GM19455 (cell line): ENCODE measurements at regions not wholly inside any gene's neighbourhood (a gene's known extent, or its start where the extent isn't known, plus 50 kb on each side); places are given as distances from the start of the nearest gene placed in this dataset.
"Not testable (repeated sequence)": the region's sequence is repeated elsewhere in the genome, so short reads cannot be mapped to it uniquely, and the experiment has no call there.

ENCODE experiments used
- ATAC-seq: cut with Tn5 transposase; IDR thresholded peaks from one replicate; pipeline ENCODE4 v1.9.1; 2021; ENCODE audit not compliant: unreplicated experiment

DNA sequence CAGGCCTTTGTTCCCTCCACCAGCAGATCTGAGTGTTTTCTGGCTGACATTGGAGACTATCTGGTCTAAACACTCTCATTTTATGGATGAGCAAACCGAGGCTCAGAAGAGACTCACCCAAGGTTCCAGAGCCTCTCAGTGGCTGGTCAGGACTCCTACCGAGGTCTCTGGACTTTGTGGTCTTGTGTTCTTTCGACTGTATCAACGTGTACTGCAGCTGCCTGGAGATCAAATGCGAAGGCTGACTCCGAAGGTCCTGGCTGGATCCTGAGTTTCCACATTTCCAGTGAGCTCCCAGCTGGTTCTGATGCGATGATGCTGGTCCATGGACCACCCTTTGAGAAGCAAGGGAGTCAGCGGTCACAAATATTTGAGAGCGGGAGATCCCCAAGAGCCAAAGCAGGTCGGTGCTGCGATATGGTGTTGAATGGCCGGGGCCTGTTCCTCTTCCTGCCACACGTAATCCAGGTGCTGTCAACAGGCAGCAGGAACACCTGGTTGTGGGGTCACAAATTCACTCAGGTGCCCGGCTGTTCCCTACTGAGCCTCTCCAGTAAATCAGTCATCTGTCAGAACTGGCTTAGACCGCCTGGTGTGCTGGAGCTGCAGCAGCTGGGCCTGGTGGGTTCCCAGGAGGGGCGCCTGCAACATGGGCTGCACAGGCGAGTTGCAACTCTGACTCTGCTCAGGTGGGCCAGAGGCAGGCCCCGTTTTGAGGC is 94.8 kb upstream of the USP24 start:
- no peak for ATAC-seq

GRCh38 chr1:55309053-55309452 is 93.9 kb upstream of the USP24 start:
- no peak for ATAC-seq

GRCh38 chr1:55305735-55306134 is 90.6 kb upstream of the USP24 start:
- no peak for ATAC-seq

- ATAC-seq, result no peak
These were observed 89.1 kb upstream of the USP24 start for GRCh38 chr1:55304229-55304740.

- no peak for ATAC-seq
These were observed 87.8 kb upstream of the USP24 start for GRCh38 chr1:55302972-55303371.

- ATAC-seq, result no peak
These were observed 86.7 kb upstream of the USP24 start for GRCh38 chr1:55301912-55302311.

DNA sequence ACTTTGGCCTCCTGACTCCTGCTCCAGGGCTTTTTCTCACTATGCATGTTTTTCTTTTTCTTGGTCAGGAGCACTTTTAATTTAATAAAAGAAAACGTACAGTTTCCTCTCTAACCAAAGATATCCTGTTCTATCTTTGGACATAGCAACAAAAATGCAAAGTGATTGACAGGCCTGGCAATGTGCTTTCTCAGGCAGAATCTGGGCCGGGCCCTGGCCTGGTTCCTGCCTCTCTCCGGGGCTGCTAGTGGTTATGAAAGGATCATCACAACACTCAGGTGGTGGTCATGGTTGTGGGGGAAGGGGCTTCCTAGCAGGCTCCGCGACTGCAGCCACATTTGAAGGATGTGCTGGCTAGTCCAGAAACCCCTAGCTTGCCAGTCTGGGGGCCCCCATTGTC is 85.8 kb upstream of the USP24 start:
- no peak for ATAC-seq

DNA sequence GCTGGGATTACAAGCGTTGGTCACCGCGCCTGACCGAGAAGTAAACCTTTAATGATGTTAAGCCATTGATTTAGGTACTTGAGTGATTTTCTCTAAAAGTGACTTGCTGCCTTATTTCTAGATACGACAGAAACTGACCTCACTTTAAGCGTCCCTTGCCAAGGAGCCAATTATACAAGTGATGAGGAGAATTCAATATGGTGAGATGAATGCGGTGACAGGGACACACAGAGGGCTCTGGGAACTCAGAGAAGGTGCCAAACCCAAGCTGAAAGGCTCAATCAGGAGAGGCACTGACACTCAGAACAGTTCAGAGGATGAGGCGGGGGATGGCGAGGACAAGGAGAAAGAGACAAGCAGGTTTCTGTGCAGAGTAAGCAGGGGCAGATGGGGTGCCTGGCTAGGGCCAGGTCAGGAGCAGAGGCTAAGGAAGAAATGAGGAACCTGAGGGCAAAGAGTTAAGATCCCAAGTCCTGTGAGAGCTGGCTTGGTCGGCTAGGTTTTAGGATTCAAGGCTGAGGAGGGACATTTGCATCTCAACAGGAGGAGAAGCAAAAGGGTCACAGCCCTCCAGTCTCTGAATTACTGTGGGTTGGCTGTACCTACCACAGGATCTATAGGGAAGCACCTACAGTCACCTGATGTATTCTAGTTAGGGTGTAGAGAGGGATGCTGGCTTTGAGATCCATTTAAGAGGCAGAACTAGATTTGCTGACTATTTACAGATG is 83.2 kb upstream of the USP24 start:
- no peak for ATAC-seq

GRCh38 chr1:55296247-55296646 is 81.1 kb upstream of the USP24 start:
- ATAC-seq, result not testable (repeated sequence)

DNA sequence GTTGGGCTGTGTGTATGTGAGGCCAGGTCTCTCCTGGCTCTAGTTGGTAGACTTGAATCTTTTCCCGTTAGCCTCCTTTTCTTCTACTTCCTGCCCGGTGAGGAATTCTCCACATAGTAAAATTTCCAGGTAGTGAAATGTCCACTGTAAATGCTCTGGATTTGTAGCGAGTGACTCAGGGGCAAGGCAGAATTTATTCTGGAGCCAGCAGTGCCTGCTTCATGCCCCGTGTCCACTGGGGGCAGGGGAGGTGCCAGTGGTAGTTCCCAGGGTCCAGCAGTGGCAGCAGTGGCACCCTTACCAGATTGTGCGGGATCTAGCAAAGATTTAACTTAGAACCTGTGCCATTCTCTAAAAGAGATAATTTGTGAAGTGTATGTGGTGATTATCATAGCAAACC is 74.5 kb upstream of the USP24 start:
- ATAC-seq, result no peak

- no peak for ATAC-seq
These were observed 73.9 kb upstream of the USP24 start for GRCh38 chr1:55289042-55289441.

DNA sequence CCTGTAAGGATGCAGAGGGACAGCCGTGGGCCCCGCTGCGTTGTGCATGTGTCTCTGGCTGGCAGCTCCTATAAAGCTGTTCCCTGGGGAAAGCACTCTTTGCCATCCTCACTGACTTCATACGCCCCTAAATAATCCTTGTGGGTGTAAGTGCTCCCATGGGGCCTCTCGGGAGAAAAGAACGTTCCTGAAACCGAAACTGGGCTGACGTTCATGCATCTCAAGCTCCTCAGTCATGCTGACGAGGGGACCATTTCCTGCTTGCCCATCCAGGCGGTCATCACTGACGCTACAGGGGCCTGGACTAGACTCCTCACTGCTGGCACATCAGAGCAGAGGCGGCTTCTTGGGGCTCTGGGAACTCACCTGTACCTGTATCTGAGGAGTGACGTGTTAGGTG is 73.1 kb upstream of the USP24 start:
- peak; percentile 77 for ATAC-seq

GRCh38 chr1:55287723-55288122 is 72.6 kb upstream of the USP24 start:
- ATAC-seq, result peak; percentile 38

- ATAC-seq, result no peak
These were observed 71.9 kb upstream of the USP24 start for GRCh38 chr1:55286856-55287602.

DNA sequence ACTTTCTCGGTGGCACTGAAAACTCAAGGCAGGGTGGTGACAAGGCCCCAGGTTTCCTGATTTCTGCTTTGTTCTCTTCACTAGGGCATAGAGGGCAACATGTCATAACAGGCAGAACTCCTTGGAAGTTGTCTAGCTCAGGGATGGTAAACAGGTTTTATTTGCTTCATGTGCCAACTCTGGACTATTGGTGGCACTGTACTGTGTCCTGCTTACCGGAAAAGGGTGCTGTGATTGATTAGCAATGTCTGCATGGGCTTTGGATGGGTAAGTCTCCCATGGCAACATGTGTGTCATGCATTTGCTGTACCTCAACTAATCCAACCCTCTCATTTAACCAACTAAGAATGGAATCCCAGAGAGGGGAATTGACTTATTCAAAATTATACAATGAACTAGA is 70.7 kb upstream of the USP24 start:
- no peak for ATAC-seq

DNA sequence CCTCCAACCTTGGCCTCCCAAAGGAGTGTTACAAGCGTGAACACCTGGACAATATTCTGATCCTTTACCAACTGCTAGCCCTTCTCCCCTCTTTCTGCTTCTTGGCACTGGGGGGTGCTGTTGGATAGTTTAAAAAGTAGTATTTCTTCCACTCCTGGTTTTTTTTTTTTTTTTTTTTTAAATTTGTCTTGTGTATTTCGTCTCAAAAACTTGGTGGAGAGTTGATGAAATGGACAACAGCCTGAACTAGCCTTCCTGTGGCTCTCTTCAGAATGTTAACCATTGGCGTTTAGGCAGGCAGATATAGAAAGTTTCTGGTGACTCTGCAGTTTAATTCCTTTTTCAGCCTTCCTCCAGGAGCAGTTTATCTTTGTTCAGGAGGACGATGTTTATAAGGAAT is 69.7 kb upstream of the USP24 start:
- ATAC-seq, result no peak

- no peak for ATAC-seq
These were observed 66.9 kb upstream of the USP24 start for GRCh38 chr1:55282058-55282457.

DNA sequence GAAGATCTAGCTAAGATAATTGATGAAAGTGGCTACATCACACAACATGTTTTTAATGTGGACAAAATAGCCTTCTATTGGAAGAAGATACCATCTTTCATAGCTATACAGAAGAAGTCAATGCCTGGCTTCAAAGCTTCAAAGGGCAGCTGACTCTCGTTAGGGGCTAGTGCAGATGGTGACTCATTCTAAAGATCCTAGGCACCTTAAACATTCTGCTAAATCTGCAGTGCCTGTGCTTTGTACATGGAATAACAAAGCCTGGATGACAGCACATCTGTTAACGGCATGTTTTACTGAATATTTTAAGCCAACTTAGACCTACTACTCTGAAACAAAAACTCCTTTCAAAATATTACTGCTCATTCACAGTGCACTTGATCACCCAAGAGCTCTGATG is 65.6 kb upstream of the USP24 start:
- no peak for ATAC-seq

GRCh38 chr1:55279627-55280026 is 64.5 kb upstream of the USP24 start:
- no peak for ATAC-seq

DNA sequence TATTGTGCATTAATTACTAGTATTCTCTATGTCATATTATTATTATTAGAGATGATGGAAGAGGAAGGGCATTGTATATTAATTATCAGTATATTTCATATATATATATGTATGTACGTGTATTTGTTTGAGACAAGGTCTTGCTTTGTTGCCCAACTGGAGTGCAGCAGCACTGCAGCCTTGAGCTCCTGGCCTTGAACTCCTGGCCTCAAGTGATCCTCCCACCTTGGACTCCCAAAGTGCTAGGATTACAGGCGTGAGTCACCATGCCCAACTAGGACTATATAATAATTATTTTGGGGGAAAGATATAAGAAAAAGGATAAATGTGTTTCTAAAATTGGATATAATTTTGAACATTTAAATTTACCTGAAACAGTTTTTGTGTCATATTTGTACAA is 63.2 kb upstream of the USP24 start:
- ATAC-seq, result no peak

- ATAC-seq, result peak; percentile 93
These were observed 62.4 kb upstream of the USP24 start for GRCh38 chr1:55277377-55278130.
